ENCODE measurements at regions not wholly inside any gene's neighbourhood (a gene's known extent, or its start where the extent isn't known, plus 50 kb on each side); places are given as distances from the start of the nearest gene placed in this dataset.
"Not testable (repeated sequence)": the region's sequence is repeated elsewhere in the genome, so short reads cannot be mapped to it uniquely, and the experiment has no call there.

DNA sequence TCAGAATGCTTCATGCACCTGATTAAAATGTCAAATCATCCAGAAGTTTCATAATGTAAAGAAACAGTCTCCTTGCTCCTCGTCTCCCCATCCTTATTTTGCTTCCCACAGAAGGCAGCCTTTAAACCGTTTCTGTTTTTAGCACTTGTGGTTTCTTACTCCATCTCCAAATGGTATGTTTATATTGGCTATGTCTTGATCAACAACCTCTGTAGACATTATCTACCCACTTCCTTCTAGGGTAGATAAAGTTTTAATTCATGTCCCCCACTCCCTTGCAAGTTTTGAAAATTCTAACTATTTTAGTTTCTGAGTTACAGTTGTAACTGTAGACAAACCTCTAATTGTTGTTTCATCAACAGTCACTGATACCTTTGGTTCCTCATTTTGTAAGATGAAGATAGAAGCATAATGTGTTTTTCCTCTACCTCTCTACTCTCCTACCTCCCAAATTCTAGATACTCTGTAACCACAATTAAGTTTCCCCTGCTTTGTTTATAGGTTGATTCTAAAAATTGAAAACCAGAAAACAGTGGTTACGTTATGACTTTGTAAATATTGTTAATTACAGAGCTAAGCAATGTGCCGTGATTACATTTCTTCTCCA is 291.7 kb upstream of the GATB start:
- DNase-seq: no peak

DNA sequence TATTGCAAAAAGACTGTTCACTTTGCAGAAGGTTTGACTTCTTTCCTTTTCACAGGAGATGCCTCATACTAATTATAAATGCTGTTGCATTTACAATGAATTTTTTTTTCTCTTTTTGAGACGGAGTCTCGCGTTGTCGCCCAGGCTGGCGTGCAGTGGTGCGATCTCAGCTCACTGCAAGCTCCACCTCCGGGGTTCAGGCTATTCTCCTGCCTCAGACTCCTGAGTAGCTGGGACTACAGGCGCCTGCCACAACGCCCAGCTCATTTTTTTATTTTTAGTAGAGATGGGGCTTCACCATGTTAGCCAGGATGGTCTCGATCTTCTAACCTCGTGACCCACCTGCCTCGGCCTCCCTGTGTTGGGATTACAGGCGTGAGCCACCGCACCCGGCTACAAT is 290.5 kb upstream of the GATB start:
- not testable (repeated sequence) for DNase-seq

DNA sequence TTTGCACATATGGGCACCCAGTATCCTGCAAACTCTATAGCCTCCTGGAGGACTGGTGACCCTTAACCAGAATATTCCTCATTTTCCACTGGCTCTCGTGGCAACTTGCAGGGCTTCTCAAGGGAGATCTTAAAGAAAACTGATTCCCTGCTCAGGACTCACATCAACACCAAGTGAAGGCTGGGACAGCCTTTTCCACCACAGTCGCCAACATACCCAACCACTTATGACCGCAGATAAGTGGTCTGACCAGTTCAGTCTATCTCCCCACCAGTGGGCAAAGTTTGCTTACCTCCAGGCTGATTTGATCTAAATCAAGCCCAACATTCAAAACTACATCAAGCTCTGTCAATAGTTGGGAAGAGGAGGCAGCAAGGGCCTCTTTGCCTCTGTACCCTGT is 289.3 kb upstream of the GATB start:
- DNase-seq: no peak

DNA sequence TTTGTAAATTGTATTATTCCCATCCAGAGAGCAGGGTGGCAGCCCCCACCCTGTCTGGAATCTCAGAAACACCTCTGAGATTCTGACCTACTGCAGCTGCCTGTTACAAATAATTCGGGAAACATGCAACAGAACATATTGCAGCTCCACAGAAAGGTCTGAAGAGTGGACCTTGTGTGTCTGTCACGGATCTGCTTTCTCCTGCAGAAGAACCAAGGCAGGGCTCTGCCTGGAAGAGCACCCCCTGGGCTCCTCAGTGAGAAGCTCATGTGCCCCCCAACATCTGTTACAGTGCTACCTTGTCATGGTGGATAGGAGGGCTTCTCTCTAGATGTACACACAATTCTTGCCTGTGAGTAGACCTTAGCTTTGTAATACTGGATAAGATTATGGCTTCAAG is 286.6 kb upstream of the GATB start:
- DNase-seq: no peak

DNA sequence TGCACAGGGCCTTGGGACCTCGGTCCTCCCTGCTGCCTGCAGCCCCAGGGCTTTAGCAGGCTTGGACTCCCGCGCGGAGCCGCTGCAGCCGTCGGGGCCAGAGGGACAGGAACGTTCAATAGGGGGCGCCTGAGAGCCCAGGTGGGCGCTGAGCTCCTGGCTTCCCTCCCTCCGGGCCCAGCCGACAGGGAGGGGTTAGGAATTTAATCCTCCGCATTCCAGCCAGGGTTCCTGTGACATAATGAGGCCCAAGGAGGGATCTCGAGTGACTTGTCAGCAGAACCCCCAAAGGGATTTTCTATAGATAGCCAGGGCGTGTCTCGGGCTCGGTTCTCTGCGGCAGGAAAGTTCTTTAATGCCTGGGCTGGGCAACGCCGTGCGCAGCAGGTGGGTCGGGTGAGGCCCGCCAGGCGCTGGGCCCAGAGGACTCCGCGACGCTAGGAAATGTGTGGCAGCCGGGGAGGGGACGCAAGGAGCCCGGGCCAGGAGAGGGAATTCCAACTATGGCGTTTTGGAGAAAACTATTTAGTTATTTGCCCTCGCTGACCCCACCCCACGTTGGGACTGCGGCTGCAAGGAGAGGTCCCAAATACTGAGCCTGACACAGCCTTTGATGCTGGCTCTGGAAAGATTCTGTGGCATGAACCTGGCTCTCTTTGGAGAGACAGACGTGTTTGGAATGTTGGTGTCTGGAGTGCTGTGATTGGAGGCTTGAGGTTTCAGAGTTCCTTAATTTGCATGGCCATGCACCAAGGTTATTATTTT is 285.2 kb upstream of the GATB start:
- no peak for DNase-seq

DNA sequence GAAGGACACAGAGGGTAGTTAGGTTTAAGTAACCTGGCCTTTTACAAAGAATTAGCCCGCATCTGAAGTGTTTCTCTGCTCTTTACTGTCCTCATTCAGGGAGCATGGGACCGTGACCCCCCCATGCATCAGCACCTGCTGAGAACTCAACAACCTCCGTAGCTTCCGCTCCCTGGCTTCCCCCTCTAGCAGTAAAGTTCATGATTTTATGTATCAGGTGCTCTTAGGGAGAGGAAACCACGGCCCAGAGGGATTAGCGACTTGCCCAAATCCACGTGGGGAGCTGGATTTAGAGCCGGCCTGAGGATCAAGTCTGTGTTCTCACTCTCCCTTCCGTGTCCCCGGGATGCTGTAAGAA is 284.6 kb upstream of the GATB start:
- DNase-seq: no peak

DNA sequence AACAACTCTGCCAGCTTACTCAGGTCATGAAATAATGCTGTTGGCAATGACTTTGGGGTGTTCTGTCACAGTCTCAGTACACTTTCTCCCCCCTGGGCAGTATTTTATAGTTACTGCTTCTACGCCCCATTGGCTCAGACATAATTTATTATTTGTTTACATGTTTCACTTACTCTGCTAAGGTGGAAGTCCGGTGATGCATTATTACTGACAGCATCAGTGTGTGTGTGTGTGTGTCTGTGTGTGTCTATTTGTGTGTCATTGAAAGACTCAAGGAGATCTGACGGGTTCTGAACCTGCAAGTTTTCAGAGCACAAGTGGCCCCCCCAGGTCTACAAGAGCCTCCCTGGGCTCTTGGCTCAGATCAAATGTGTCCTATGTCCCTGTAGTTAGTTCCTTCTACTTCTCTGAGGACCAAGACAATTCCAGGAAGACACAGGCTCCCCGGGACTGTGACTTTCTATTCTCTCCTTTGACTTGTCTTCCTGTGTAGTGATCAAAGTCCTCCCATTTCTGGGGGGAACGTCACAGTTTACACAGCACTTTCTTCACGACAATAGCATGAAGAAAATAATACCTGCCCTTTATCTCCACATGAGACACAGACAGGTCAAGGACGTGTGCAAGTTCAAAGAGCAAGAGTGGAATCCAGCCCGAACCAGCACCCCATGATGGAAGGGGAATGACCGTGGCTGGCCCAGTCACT is 283.7 kb upstream of the GATB start:
- DNase-seq: no peak

DNA sequence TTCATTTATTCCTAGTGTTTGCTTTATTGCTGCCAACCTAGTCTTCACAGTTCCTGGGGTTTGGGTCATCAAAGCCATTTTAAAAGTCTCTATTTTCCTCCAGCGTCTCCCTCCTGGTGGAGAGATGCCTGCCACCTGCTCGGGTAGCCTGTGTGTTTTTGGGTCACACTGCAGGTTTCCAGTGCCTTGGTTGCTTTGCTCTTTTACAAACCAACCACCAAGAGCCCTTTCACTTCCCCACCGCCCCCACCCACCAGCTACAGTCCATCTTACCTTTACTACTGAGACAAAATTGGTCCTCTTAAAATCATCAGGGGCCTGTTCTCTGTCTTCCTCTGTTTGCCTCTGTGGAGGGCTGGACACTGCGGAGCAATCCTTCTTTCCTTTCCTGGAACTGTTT is 280.5 kb upstream of the GATB start:
- no peak for DNase-seq

DNA sequence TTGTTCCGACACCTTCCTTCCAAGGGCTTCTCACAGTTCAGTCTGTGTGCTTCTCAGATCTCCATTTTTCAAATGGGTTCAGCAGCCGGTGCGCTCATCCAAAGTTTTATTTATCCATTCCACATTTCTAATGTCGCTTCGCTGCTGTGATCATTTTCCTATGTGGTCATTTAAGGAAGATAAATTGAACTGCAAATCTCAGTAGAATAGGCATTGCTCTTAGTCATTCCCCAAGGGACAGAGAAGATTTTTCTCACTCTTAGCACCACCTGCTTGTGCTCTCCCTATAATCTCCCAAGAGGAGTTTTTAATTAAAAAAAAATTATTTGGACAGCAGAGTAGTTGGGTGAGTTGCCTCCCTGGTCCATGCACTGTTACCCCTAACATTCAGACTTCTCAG is 278.9 kb upstream of the GATB start:
- no peak for DNase-seq

DNA sequence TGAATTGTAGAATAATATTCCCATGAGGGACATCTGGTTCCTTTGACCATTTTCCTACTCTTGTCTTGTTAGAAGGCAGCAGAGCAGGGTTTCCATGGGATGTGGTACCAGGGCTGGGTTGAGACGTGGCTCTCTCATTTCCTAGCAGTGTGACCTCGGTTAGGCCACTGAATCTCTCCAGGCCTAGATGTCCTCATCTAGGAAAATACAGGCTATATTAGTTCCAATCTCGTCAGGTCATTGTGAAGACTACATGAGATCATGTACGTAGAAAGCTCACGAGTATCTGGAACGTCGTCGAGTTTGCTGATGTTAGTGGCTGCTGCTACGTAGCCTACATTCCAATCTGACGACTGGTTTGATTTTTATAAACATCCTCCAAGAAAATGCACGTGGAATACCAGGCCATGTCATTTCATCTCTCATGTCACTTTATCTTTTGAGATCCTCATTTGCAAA is 278.2 kb upstream of the GATB start:
- DNase-seq: no peak

DNA sequence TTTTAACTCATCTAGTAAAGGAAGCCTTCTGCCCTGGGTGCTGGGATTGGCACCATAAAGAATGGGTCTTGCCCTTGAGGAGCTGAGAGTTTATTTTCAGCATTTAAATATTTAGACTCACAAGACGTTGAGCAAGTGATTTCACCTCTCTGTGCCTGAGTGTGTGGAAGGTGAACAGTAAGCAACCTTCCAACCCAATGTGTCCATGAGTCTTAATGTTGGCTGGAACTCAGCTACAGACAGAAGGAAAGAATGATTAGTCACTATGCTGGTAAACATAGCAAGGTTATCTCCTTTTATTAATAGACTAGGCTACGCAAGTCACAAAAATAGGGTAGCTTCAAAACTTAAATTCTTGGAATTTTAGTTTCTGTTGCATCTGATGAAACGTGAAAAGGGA is 277.4 kb upstream of the GATB start:
- DNase-seq: no peak

DNA sequence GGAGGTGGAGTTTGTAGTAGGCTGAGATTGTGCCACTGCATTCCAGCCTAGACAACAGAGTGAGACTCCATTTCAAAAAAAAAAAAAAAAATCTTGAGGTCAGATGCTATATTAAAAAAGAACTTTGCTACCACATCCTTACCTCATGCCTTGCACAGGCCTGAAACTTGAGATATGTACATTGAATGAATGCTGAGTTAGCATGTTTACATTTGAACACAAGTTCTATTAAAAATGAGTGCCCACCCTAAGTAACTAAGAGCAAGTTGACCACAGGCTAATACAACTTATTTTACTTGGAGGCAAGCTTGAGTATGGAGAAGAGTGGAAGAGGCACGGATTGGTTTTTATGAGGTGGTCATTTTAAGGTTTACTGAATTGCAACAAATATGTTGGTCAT is 276.6 kb upstream of the GATB start:
- no peak for DNase-seq

DNA sequence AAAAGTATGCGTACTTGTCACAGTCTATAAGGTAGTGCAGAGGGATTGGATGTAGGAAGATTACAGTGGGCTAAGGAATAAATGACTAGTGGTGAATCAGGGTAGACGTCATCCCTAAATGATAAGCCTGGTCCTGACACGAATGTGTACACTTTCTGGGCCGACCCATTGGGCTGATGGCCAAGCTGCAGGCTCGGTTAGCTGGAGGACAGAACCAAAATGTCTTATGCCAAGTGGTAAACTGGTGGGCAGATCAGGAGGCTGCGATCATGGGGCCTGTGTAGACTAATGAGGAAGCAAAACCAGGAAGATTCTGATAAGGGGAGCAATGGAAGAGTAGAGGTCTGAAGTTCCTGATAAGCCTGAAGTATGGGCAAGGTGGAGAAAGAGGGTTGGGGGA is 272.8 kb upstream of the GATB start:
- DNase-seq: no peak

DNA sequence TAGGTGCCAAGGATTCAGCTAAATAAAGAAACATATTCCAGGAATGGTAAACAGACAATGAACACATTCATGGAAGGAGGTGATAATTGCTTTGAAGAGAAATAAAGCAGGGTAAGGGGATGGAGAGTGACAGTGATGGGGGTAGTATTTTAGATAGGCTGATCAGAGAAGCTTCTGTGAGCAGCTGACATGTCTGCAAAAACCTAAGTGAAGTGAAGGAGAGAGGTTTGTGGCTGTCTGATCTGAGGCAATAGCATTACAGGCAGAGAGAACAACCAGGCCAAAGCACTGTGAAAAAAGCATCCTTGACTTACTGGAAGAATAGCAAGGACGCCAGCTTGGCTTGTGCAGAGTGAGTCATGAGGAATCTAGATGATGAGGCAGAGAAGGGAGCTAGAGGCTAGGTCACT is 271.9 kb upstream of the GATB start:
- DNase-seq: no peak

DNA sequence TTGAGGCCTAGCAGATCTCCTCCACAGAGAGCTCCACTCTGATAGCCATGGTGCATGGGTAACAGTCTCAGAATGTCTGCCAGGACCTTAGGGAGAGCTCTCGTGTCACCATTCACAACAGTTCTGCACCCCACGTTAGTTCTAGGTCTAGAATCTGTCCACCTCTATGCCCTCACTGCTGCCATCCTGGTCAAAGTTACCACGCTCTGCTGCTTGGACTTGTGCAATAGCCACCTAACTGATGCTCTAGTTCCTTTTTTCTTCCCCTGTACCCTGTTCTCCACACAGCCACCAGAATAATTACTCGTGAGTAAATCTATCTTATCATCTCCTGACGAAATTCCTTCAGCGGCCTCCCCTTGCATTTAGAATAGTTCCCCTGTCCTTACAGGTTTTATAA is 268.8 kb upstream of the GATB start:
- DNase-seq: no peak

DNA sequence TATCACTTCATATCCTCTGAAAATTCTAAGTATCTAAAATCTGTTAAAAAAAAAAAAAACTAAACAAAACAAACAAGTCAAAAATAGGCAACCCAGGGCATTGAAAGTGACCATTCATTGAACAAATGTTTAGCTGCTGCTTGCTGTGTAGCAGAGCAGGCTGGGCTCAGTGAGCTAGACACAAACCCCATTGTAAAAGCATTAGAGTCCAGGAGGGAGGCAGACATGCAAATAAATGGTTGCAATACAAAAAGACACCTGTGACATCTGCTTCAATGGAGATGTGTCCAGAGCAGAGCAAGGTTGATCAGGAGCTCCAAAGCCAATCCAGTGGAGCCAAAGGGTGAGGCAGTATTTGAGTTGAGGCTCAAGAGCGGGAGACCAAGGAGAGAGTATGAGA is 267.3 kb upstream of the GATB start:
- no peak for DNase-seq

DNA sequence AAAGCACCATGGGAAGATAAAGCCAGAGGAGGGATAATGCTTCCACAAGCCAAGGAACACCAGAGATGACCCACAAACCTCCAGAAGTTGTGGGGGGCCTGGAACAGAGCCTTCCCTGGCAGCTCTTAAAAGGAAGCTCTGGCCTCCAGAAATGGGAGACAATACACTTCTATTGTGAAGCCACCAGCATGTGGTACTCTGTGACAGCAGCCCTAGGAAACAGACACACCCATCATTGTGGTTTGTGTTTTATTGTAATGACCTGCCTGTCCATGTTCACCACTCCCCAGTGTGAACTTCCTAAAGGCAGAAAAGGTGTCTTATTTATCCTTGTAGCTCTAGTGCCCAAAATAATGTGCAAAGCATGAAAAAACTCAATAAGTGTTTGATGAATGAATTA is 264.1 kb upstream of the GATB start:
- no peak for DNase-seq

DNA sequence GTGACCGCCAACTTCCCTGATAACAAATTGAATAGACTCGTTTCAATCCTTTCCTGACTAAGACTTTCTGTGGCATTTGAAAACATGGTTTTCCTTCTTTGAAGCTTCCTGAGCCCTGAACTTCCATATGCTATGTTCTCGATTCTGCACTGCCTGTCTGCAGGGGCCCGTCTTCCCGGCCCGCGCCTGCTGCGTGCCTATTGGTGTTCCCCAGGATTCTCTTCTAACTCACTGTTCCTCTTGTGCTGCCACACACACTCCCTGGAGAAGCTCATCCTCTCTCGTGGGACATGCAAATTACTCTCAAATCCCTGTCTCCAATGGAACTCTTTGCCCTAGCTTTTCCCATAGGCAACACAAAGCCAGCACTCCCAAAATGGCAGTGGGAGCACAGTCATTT is 262.9 kb upstream of the GATB start:
- no peak for DNase-seq

DNA sequence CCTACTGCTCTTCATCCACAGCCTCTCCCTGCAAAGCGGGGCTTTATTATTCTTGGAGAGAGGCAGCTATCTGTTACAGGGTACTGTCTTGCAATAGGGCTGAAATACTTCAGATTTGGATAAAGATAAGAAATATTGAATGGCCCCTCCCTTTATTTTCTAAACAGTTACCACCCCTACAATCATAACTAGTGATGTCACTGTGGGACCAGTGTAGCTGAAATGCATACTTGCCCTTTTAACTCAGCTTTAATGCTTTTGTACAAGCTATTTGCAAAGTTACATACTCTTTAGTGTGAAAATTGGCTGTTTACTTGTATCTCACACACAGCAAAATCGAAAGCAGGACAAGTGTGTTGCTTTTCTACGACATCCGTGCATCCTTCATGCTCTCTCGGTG is 261.7 kb upstream of the GATB start:
- no peak for DNase-seq

DNA sequence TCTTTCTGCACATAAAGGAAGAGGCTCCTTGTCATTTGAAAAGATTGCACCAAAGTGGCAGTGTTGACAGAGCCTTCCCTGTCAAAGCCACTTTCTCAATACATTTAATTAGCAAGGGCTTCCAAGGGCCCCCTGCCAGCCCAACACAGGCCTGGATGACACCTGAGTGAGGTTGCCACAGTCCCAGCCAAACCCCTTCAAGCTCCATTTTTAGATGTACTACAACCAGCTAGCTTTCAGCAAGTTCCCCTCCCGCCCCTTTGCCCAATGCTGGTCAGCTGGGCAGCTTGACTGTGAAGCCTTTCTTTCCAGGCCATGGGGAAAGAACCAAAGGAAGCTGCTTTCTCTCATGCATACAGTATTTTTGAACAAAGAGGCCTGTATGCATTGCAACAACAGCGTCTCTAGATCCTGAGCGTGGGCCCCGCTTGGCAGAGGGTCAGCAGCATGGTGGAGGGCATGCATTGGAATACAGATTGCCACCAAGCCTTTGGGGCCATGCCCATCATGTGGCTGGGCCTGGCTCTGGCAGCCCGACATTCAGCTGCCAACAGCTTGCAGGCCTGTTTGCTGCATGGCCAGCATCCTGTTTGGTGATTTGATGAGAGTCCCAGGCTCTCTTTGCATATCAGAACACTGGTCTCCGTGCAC is 261.1 kb upstream of the GATB start:
- DNase-seq: no peak

DNA sequence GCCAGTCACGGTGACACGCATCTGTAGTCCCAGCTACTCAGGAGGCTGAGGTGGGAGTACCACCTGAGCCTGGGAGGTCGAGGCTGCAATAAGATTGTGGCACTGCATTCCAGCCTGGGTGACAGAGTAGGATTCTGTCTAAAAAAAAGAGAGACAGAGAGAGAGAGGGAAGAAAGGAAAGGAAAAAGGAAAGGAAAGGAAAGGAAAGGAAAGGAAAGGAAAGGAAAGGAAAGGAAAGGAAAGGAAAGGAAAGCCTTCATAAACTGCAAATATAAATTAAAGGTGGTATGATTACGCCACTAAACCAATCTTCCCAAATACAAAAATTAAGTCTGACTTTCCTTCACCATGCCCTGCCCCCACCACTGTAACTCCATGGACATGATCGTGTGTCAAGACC is 259.3 kb upstream of the GATB start:
- DNase-seq: no peak

DNA sequence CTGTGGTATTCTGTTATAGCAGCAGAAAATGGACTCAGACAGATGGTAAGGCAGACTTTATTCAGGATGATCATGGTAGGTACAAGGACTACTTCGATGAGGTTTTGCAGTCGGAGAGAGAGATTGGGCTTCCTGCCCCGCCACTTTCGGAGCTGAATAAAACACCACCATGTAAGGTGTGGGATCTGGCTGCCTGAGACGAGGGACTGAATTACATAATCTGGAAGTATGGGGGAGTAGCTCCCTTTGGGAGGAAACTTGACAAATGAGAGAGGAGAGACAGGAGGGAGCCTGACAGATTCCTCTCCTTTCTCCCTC is 255.5 kb upstream of the GATB start:
- DNase-seq: no peak

DNA sequence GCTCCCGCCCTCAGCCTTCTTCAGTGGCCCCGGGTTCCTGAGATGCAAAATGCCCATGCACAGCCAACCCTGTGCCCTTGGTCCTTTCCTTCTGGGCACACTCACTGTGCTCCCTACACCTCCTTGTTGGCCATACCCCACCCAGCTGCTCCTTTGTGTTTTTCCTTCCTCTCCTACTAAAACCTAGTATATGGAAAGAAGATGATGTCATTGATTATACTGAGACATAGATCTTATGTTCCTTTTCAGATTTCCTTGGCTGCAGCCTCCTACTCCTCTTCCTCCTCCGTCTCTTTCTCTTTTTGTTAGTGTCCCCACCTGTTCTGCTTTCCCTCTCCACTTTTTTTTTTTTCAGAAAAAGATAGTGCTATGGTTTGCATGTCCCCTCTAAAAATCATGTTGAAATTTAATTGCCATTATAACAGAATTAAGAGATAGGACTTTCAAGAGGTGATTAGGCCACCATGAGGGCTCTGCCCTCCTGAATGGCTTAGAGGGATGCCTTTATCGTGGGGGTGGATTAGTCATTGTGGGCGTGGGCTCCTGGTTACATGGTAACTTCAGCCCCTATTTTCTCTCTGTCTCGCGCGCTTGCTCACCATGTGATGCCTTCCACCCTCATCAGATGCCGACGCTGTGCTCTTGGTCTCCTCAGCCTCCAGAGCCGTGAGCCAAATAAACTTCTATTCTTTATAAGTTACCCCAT is 254.9 kb upstream of the GATB start:
- DNase-seq: no peak

DNA sequence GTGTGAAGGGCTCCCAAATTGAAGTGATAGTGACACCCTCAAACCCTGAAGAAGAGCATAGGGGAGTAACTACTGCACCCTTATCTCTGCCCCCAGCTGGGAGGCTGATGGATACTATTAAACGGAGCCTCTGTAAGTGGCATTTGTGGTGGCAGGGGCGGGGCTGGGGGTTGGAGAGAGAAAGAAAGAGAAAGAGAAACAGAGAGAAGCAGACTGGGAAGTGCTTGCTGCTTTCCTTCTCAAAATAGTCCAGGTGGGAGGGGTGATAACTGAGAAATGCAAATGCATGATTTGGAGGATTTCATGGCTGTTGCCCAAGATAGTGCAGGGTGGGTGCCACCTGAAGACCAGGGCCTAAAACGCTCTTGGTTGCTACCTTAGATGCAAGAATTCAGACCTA is 253.5 kb upstream of the GATB start:
- DNase-seq: peak; percentile 13
